OCI-LY7 (cell line): ENCODE measurements at regions not wholly inside any gene's neighbourhood (a gene's known extent, or its start where the extent isn't known, plus 50 kb on each side); places are given as distances from the start of the nearest gene placed in this dataset.

ENCODE experiments used
- BruUV-seq: library from RNA; stranded (reverse); fragments of 400-500 nt; replicated peaks from 2 replicates; lab custom pipeline; 2021; lab: Mats Ljungman, UMichigan
- CTCF ChIA-PET: fragments of 300-600 bp; sonication (Branson Sonifier 250); formaldehyde crosslinking; loops from one replicate; lab custom pipeline; 2022; ENCODE audit warnings: antibody characterized with exemption; ENCODE audit not compliant: unreplicated experiment; lab: Charles Lee
- POLR2A ChIA-PET: fragments of 300-600 bp; sonication (Branson Sonifier 250); formaldehyde crosslinking; loops from one replicate; lab custom pipeline; 2022; ENCODE audit warnings: antibody characterized with exemption; lab: Charles Lee
- DNase-seq: peaks from one replicate; pipeline ENCODE4 v3.0.0-alpha.2; 2015; ENCODE audit warnings: low spot score
- H2AFZ ChIP-seq: fragments of 200-600 bp; sonication (generic), shearing (Covaris generic); 2 replicates; pipeline ENCODE4 v1.6.1; 2014; ENCODE audit warnings: mild to moderate bottlenecking, antibody characterized with exemption, low read length, moderate library complexity
- H3K27ac ChIP-seq: fragments of 200-600 bp; sonication (generic); 2 replicates; pipeline ENCODE4 v1.5.1; 2014; ENCODE audit warnings: mixed run types, low read depth, mild to moderate bottlenecking, moderate library complexity, low read length, inconsistent platforms; ENCODE audit not compliant: poor library complexity, severe bottlenecking
- H3K36me3 ChIP-seq: fragments of 200-600 bp; sonication (generic); 2 replicates; pipeline ENCODE4 v1.6.1; 2014; ENCODE audit warnings: mild to moderate bottlenecking, antibody characterized with exemption, low read length, moderate library complexity, mixed read lengths; ENCODE audit not compliant: insufficient read depth
- H3K4me1 ChIP-seq: fragments of 200-600 bp; sonication (generic); 2 replicates; pipeline ENCODE4 v1.5.1; 2014; ENCODE audit warnings: mild to moderate bottlenecking, low read length; ENCODE audit not compliant: insufficient read depth, poor library complexity, severe bottlenecking
- H3K4me2 ChIP-seq: fragments of 200-600 bp; sonication (generic); 2 replicates; pipeline ENCODE4 v1.6.1; 2014; ENCODE audit warnings: mild to moderate bottlenecking, low read length
- H3K4me3 ChIP-seq: fragments of 200-600 bp; sonication (generic); 2 replicates; pipeline ENCODE4 v1.5.1; 2014; ENCODE audit warnings: mild to moderate bottlenecking, low read depth, low read length; ENCODE audit not compliant: poor library complexity, severe bottlenecking
- H3K79me2 ChIP-seq: fragments of 200-600 bp; sonication (generic); 2 replicates; pipeline ENCODE4 v1.6.1; 2016; ENCODE audit warnings: low read depth, mild to moderate bottlenecking, low read length, moderate library complexity, mixed read lengths; ENCODE audit not compliant: insufficient read depth
- H3K9me2 ChIP-seq: fragments of 200-600 bp; sonication (generic); 2 replicates; pipeline ENCODE4 v1.6.1; 2016; ENCODE audit warnings: mild to moderate bottlenecking, low read length, mixed read lengths; ENCODE audit not compliant: insufficient read depth
- H3K9me3 ChIP-seq: fragments of 200-600 bp; sonication (generic); 2 replicates; pipeline ENCODE4 v1.6.1; 2014; ENCODE audit warnings: mild to moderate bottlenecking, mixed run types, low read length, mixed read lengths
- H4K20me1 ChIP-seq: fragments of 200-600 bp; sonication (generic); 2 replicates; pipeline ENCODE4 v1.6.1; 2014; ENCODE audit warnings: mild to moderate bottlenecking, antibody characterized with exemption, low read length, moderate library complexity, mixed read lengths; ENCODE audit not compliant: insufficient read depth
- CTCF ChIP-seq: fragments of 200-600 bp; sonication (generic); conservative IDR thresholded peaks from 2 replicates; pipeline ENCODE4 v1.5.1; 2014; ENCODE audit warnings: mild to moderate bottlenecking, antibody characterized with exemption, low read length, moderate library complexity, mixed read lengths
- EZH2phosphoT487 ChIP-seq: fragments of 200-600 bp; sonication (generic); IDR thresholded peaks from 2 replicates; pipeline ENCODE4 v1.6.1; 2018; ENCODE audit warnings: low read depth, borderline replicate concordance, mild to moderate bottlenecking, mixed run types, antibody characterized with exemption, low read length, moderate library complexity, mixed read lengths
- intact Hi-C: fragments of 100-400 bp; cut with micrococcal nuclease; formaldehyde crosslinking; loops from one replicate; pipeline ENCODE4 v1.10.0; 2022; ENCODE audit not compliant: unreplicated experiment

GRCh38 chr5:142475102-142475513 lies 150.3 kb upstream of the SPRY4 start:
- no peak for DNase-seq
- Histone ChIP-seq H4K20me1 (no peaks in the 10 kb centered on the region), H3K4me1 (no peaks in the 10 kb centered on the region), H3K27ac (no peak overlapping the region), H3K36me3 (no peaks in the 10 kb centered on the region), H3K4me3 (no peak overlapping the region), H3K9me3 (no peaks in the 10 kb centered on the region), H2AFZ (no peak overlapping the region), H3K79me2 (no peaks in the 10 kb centered on the region), H3K9me2 (no peaks in the 10 kb centered on the region), H3K4me2 (no peak overlapping the region)
- CTCF ChIA-PET = no interaction called here
- intact Hi-C loops = no loop called here
- BruUV-seq = no TSS peak
- TF ChIP-seq CTCF (no peak), EZH2phosphoT487 (no peak)
- POLR2A ChIA-PET = no interaction called here

DNA sequence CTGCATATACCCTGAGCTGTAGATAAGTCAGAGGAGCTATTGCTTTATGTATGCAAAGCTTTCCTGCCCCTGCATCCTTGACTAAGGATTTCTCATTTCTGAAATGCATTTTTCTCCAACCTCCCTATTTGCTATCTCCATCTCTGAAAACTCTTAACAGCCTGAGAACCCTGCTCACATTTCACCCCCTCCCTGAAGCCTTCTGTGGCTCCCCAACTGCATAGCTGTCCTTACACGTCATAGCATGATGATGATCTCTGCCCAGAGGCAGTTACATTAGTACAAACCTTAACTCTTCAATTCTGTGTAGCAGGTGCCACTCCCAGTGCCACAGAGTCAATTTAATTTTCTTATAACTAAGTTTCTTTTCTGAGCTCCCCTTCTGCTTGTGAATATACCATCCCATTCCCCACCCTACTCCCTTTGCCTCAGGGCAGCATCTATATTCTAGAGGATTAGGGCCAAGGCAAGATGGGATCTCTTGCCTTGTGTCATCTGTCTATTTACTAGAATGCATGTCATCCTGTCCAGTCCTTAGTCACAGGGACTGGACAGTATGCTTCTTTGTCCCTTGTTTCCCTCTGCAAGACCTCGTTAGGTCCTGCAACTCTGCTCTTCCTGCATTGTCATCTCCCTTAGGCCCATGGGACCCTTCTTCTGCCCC lies 149.7 kb upstream of the SPRY4 start:
- no peaks in the 10 kb centered on the region for H3K4me1 ChIP-seq
- H3K9me2 ChIP-seq = no peaks in the 10 kb centered on the region
- POLR2A ChIA-PET = no interaction called here
- intact Hi-C loops = no loop called here
- no TSS peak for BruUV-seq
- no peak for DNase-seq
- H3K79me2 ChIP-seq = no peaks in the 10 kb centered on the region
- H3K4me2 ChIP-seq = no peak overlapping the region
- TF ChIP-seq CTCF = no peak
- no peak for TF ChIP-seq EZH2phosphoT487
- H2AFZ ChIP-seq = no peak overlapping the region
- no peaks in the 10 kb centered on the region for H3K9me3 ChIP-seq
- CTCF ChIA-PET = no interaction called here
- no peaks in the 10 kb centered on the region for H3K36me3 ChIP-seq
- H3K27ac ChIP-seq = no peak overlapping the region
- H3K4me3 ChIP-seq = no peak overlapping the region
- no peaks in the 10 kb centered on the region for H4K20me1 ChIP-seq

DNA sequence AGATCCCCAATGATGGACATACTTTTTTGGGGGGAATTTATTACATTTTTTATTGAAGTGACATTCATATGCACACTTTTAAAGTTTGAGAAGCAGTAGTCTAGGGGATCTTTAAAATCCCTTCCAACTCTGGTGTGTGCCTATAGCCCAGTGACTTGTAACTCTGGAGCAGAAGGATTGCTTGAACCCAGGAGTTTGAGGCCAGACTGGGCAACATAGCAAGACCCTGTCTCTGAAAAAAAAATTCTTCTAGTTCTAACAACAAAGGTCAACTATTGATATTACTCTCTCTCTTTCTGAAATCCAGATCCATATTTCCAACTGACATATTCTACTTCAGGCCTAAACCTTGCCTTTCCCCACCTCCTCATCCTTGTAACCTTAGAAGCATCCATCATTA lies 148.2 kb upstream of the SPRY4 start:
- H3K9me3 ChIP-seq = no peaks in the 10 kb centered on the region
- no peak overlapping the region for H2AFZ ChIP-seq
- H3K4me2 ChIP-seq = no peak overlapping the region
- no peak overlapping the region for H3K27ac ChIP-seq
- H3K9me2 ChIP-seq = no peaks in the 10 kb centered on the region
- no peak overlapping the region for H3K4me3 ChIP-seq
- BruUV-seq = no TSS peak
- intact Hi-C loops = no loop called here
- CTCF ChIA-PET = no interaction called here
- H4K20me1 ChIP-seq = no peaks in the 10 kb centered on the region
- POLR2A ChIA-PET = interaction anchor here (0.6 to 0.7 kb wide), 3 partner anchors 11 to 835 kb away, joined by 3 to 5 read pairs (median 4); no protein-coding TSS in a partner anchor
- no peak for DNase-seq
- no peaks in the 10 kb centered on the region for H3K79me2 ChIP-seq
- no peaks in the 10 kb centered on the region for H3K36me3 ChIP-seq
- H3K4me1 ChIP-seq = no peaks in the 10 kb centered on the region
- TF ChIP-seq EZH2phosphoT487 (no peak), CTCF (no peak)
